HS-5 (cell line): ENCODE measurements at regions not wholly inside any gene's neighbourhood (a gene's known extent, or its start where the extent isn't known, plus 50 kb on each side); places are given as distances from the start of the nearest gene placed in this dataset.

Experiments used
- DNase-seq: peaks from one replicate; pipeline ENCODE4 v3.0.0-alpha.2; 2012; ENCODE audit warnings: low read depth

- no peak for DNase-seq
Measured at GRCh38 chr7:88431882-88432281, 125.2 kb upstream of the STEAP4 start.

GRCh38 chr7:88429382-88429781 lies 122.7 kb upstream of the STEAP4 start:
- DNase-seq, result peak; percentile 16

GRCh38 chr7:88402529-88402928 lies 95.8 kb upstream of the STEAP4 start:
- no peak for DNase-seq

GRCh38 chr7:88401009-88401623 lies 94.4 kb upstream of the STEAP4 start:
- DNase-seq, result no peak

GRCh38 chr7:88399696-88400240 lies 93.1 kb upstream of the STEAP4 start:
- no peak for DNase-seq

- DNase-seq, result no peak
Measured at GRCh38 chr7:88399036-88399435, 92.3 kb upstream of the STEAP4 start.

GRCh38 chr7:88398459-88398858 lies 91.8 kb upstream of the STEAP4 start:
- no peak for DNase-seq

- DNase-seq, result no peak
Measured at GRCh38 chr7:88396948-88397322, 90.2 kb upstream of the STEAP4 start.

- no peak for DNase-seq
Measured at GRCh38 chr7:88396295-88396947, 89.7 kb upstream of the STEAP4 start.

GRCh38 chr7:88395715-88396114 lies 89.0 kb upstream of the STEAP4 start:
- DNase-seq, result no peak

GRCh38 chr7:88391247-88391646 lies 84.6 kb upstream of the STEAP4 start:
- DNase-seq, result no peak

GRCh38 chr7:88387368-88387767 lies 80.7 kb upstream of the STEAP4 start:
- no peak for DNase-seq

- DNase-seq, result no peak
Measured at GRCh38 chr7:88386665-88387156, 80.0 kb upstream of the STEAP4 start.

GRCh38 chr7:88377434-88377833 lies 70.7 kb upstream of the STEAP4 start:
- DNase-seq, result no peak

- DNase-seq, result no peak
Measured at GRCh38 chr7:88368686-88369085, 62.0 kb upstream of the STEAP4 start.

GRCh38 chr7:88366845-88367244 lies 60.2 kb upstream of the STEAP4 start:
- no peak for DNase-seq

- no peak for DNase-seq
Measured at GRCh38 chr7:88363869-88364268, 57.2 kb upstream of the STEAP4 start.

- no peak for DNase-seq
Measured at GRCh38 chr7:88363249-88363648, 56.6 kb upstream of the STEAP4 start.

GRCh38 chr7:88361357-88361756 lies 54.7 kb upstream of the STEAP4 start:
- DNase-seq, result no peak

- DNase-seq, result no peak
Measured at GRCh38 chr7:88358881-88359280, 52.2 kb upstream of the STEAP4 start.

GRCh38 chr7:88358526-88358838 lies 51.8 kb upstream of the STEAP4 start:
- DNase-seq, result no peak

GRCh38 chr7:88357781-88358525 lies 51.3 kb upstream of the STEAP4 start:
- no peak for DNase-seq

- no peak for DNase-seq
Measured at GRCh38 chr7:88357294-88357693, 50.6 kb upstream of the STEAP4 start.
